HepG2 (cell line): ENCODE measurements at regions not wholly inside any gene's neighbourhood (a gene's known extent, or its start where the extent isn't known, plus 50 kb on each side); places are given as distances from the start of the nearest gene placed in this dataset.

Source experiments
- ATAC-seq: fragments of 200-7000 bp; cut with Tn5 transposase; 3 replicates; pipeline ENCODE4 v1.9.1; 2020; ENCODE audit warnings: mild to moderate bottlenecking, moderate library complexity
- BruUV-seq: library from RNA; stranded (reverse); fragments of 400-500 nt; replicated peaks from 2 replicates; lab custom pipeline; 2021; lab: Mats Ljungman, UMichigan
- CTCF ChIA-PET: fragments of 300-600 bp; formaldehyde crosslinking; extraction: SDS; loops from one replicate; lab custom pipeline; 2021; ENCODE audit warnings: low total read pairs, inconsistent platforms, low intra/inter-chr PET ratio; lab: Yijun Ruan, JAX
- POLR2A ChIA-PET: fragments of 350-600 bp; sonication (Branson Sonifier 250); formaldehyde crosslinking; loops from one replicate; lab custom pipeline; 2020; ENCODE audit warnings: antibody characterized with exemption, inconsistent platforms; lab: Yijun Ruan, JAX
- DNase-seq: peaks from one replicate; pipeline ENCODE4 v3.0.0-alpha.2; 2015; ENCODE audit warnings: low spot score
- FAIRE-seq: peaks from 3 replicates; lab custom pipeline; 2011; peaks lifted over from hg19 to GRCh38; lab: Jason Lieb, UNC
- H2AFZ ChIP-seq: one replicate; pipeline ENCODE4 v1.6.1; 2011; ENCODE audit warnings: low read length, inconsistent platforms
- H3K27ac ChIP-seq: fragments of 300-600 bp; 3 replicates; pipeline ENCODE4 v1.8.0; 2011; ENCODE audit warnings: mixed run types, mild to moderate bottlenecking, mixed read lengths, low read length, inconsistent platforms; ENCODE audit not compliant: insufficient read depth; ENCODE audit errors: extremely low read length
- H3K27me3 ChIP-seq, 2 experiments: fragments of 200-600 bp in 1 of 2; 2 replicates in 1 of 2; 3 replicates in 1 of 2; pipeline versions ENCODE4 v1.6.0 to v1.8.0; 2011; ENCODE audit warnings: low read length in 2 of 2, mild to moderate bottlenecking in 2 of 2, moderate library complexity in 2 of 2, inconsistent platforms in 1 of 2; ENCODE audit not compliant: insufficient read depth in 2 of 2, control insufficient read depth in 1 of 2
- H3K36me3 ChIP-seq, 2 experiments: fragments of 200-600 bp in 1 of 2; replicated peaks in 1 of 2; 2 replicates in 1 of 2; 3 replicates in 1 of 2; pipeline versions ENCODE4 v1.5.1 to v1.8.0; 2011; ENCODE audit warnings: low read length in 2 of 2, inconsistent platforms in 1 of 2; ENCODE audit not compliant: insufficient read depth in 2 of 2, control insufficient read depth in 1 of 2
- H3K4me1 ChIP-seq: 2 replicates; pipeline ENCODE4 v1.5.1; 2012; ENCODE audit warnings: low read length, inconsistent platforms; ENCODE audit not compliant: insufficient read depth
- H3K4me2 ChIP-seq: 2 replicates; pipeline ENCODE4 v1.6.0; 2011; ENCODE audit warnings: low read depth, low read length, inconsistent platforms
- H3K4me3 ChIP-seq, 3 experiments: fragments of 200-600 bp in 1 of 3; sonication (generic), shearing (Covaris generic) in 1 of 3; replicated peaks in 1 of 3; 2 replicates each; pipeline ENCODE4 v1.5.1; 2011 to 2016; ENCODE audit warnings: low read length in 3 of 3, inconsistent platforms in 2 of 3, low read depth in 2 of 3, mild to moderate bottlenecking in 2 of 3, control low read depth in 1 of 3, mixed read lengths in 1 of 3; ENCODE audit not compliant: insufficient read depth in 1 of 3
- H3K79me2 ChIP-seq: one replicate; pipeline ENCODE4 v1.6.1; 2011; ENCODE audit warnings: low read length, inconsistent platforms; ENCODE audit not compliant: insufficient read depth
- H3K9ac ChIP-seq: 2 replicates; pipeline ENCODE4 v1.6.0; 2011; ENCODE audit warnings: mild to moderate bottlenecking, low read depth, low read length, inconsistent platforms; ENCODE audit not compliant: insufficient read depth
- H3K9me3 ChIP-seq: 2 replicates; pipeline ENCODE4 v1.5.1; 2012; ENCODE audit warnings: mild to moderate bottlenecking, low read length
- H4K20me1 ChIP-seq: 2 replicates; pipeline ENCODE4 v1.6.0; 2011; ENCODE audit warnings: inconsistent platforms, mild to moderate bottlenecking, low read length, moderate library complexity; ENCODE audit not compliant: insufficient read depth
- KDM2A ChIP-seq: sonication (generic); formaldehyde crosslinking; IDR thresholded peaks from 2 replicates; pipeline ENCODE4 v1.4.0; 2020; ENCODE audit warnings: low read depth, missing genetic modification reagents, borderline replicate concordance
- MXI1 ChIP-seq: IDR thresholded peaks from 3 replicates; pipeline ENCODE4 v1.6.1; 2012; ENCODE audit warnings: low read depth, low read length, inconsistent platforms, borderline replicate concordance
- NAIF1 ChIP-seq: sonication (generic); formaldehyde crosslinking; IDR thresholded peaks from 2 replicates; pipeline ENCODE4 v1.5.0; 2020; ENCODE audit warnings: mild to moderate bottlenecking, missing genetic modification reagents, borderline replicate concordance
- NFYC ChIP-seq: IDR thresholded peaks from 2 replicates; pipeline ENCODE4 v1.6.1; 2016; ENCODE audit warnings: missing genetic modification reagents, missing compliant biosample characterization
- NR2F6 ChIP-seq, 2 experiments: IDR thresholded peaks; 2 replicates each; pipeline ENCODE4 v1.6.1; 2016; ENCODE audit warnings: antibody characterized with exemption in 1 of 2, mild to moderate bottlenecking in 1 of 2
- ONECUT2 ChIP-seq: sonication (generic); formaldehyde crosslinking; IDR thresholded peaks from 2 replicates; pipeline ENCODE4 v1.4.0; 2020; ENCODE audit warnings: missing genetic modification reagents
- POLR2A ChIP-seq, 2 experiments: IDR thresholded peaks; 2 replicates each; pipeline ENCODE4 v1.6.1; 2011; ENCODE audit warnings: low read depth in 2 of 2, low read length in 2 of 2, mild to moderate bottlenecking in 1 of 2, moderate library complexity in 1 of 2; ENCODE audit not compliant: insufficient read depth in 1 of 2
- PRMT3 ChIP-seq: sonication (generic); formaldehyde crosslinking; IDR thresholded peaks from 2 replicates; pipeline ENCODE4 v1.8.1; 2022; ENCODE audit warnings: low read depth, mild to moderate bottlenecking, moderate library complexity, missing genetic modification reagents, borderline replicate concordance
- ZFP36L1 ChIP-seq: sonication (generic); formaldehyde crosslinking; IDR thresholded peaks from 2 replicates; pipeline ENCODE4 v1.8.0; 2022; ENCODE audit warnings: mild to moderate bottlenecking, missing genetic modification reagents, moderate library complexity
- ZNF549 ChIP-seq: sonication (generic); formaldehyde crosslinking; IDR thresholded peaks from 2 replicates; pipeline ENCODE4 v1.5.0; 2020; ENCODE audit warnings: missing genetic modification reagents
- ZNF75D ChIP-seq: sonication (generic); formaldehyde crosslinking; IDR thresholded peaks from 2 replicates; pipeline ENCODE4 v1.8.1; 2023; ENCODE audit warnings: missing genetic modification reagents, mild to moderate bottlenecking, borderline replicate concordance
- WGBS: methylation state at CpG from one replicate; pipeline ENCODE4 v1.1.6; 2017; ENCODE audit warnings: low lambda C conversion rate; 5-methylcytosine and 5-hydroxymethylcytosine counted together
- in situ Hi-C: cut with HindIII; loops from 2 replicates; pipeline ENCODE4 v1.10.0; 2017; ENCODE audit warnings: low pct_unique_long_range_greater_than_20kb; ENCODE audit not compliant: extremely low pct_ligation_motif_present
- intact Hi-C: fragments of 100-400 bp; cut with micrococcal nuclease; formaldehyde crosslinking; loops from one replicate; pipeline ENCODE4 v1.10.0; 2022; ENCODE audit not compliant: unreplicated experiment
- TF ChIP-seq, protein P1 (sequence below): sonication (generic); formaldehyde crosslinking; IDR thresholded peaks from 2 replicates; pipeline ENCODE4 v1.4.0; 2020; ENCODE audit warnings: missing genetic modification reagents
- TF ChIP-seq, protein P2 (sequence below): sonication (generic); formaldehyde crosslinking; IDR thresholded peaks from 2 replicates; pipeline ENCODE4 v1.9.0; 2021; ENCODE audit warnings: missing genetic modification reagents, borderline replicate concordance

DNA sequence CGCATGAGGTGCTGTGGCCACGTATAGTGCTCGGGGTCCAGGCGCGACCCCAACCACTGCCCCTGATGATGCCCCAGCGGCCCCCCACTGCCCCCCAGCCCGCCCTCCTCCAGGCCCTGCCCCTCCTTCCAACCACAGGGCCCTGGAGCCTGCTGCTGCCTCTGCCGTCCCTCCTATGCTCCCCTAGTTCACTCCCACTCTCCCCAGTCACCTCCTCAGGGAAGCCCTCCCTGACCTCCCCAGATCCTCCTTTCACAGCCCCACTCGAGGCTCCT lies 93.8 kb downstream of the UNCX start:
- Histone ChIP-seq H3K27ac (no peak overlapping the region), H3K36me3 (no peaks in the 10 kb centered on the region), H3K4me1 (no peaks in the 10 kb centered on the region), H3K79me2 (no peaks in the 10 kb centered on the region), H3K4me2 (no peak overlapping the region), H3K27me3 (peaks cover 19 to 58% of the 10 kb centered on the region in 2 experiments; a peak in 3 of 5 replicates), H2AFZ (no peak overlapping the region), H3K9ac (no peak overlapping the region), H3K9me3 (no peaks in the 10 kb centered on the region), H3K4me3 (no peak overlapping the region), H4K20me1 (no peaks in the 10 kb centered on the region)
- 34% methylated on average over 8 of the region's 9 CpGs for WGBS
- TF ChIP-seq, protein P1, sequence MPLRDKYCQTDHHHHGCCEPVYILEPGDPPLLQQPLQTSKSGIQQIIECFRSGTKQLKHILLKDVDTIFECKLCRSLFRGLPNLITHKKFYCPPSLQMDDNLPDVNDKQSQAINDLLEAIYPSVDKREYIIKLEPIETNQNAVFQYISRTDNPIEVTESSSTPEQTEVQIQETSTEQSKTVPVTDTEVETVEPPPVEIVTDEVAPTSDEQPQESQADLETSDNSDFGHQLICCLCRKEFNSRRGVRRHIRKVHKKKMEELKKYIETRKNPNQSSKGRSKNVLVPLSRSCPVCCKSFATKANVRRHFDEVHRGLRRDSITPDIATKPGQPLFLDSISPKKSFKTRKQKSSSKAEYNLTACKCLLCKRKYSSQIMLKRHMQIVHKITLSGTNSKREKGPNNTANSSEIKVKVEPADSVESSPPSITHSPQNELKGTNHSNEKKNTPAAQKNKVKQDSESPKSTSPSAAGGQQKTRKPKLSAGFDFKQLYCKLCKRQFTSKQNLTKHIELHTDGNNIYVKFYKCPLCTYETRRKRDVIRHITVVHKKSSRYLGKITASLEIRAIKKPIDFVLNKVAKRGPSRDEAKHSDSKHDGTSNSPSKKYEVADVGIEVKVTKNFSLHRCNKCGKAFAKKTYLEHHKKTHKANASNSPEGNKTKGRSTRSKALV = no peak
- no peak for TF ChIP-seq NAIF1
- TF ChIP-seq ZFP36L1 (CRISPR knock-in tag) = no peak
- no peak for TF ChIP-seq KDM2A (CRISPR knock-in tag)
- no peak for TF ChIP-seq NFYC (CRISPR knock-in tag)
- no peak for TF ChIP-seq MXI1
- no peak for TF ChIP-seq ONECUT2
- no peak for TF ChIP-seq POLR2A (IDR thresholded peaks at IDR 0.05; ENCODE audit: insufficient read depth in 1 of 2, low read depth in 2 of 2, low read length in 2 of 2)
- TF ChIP-seq ZNF549 = no peak
- TF ChIP-seq, protein P2, sequence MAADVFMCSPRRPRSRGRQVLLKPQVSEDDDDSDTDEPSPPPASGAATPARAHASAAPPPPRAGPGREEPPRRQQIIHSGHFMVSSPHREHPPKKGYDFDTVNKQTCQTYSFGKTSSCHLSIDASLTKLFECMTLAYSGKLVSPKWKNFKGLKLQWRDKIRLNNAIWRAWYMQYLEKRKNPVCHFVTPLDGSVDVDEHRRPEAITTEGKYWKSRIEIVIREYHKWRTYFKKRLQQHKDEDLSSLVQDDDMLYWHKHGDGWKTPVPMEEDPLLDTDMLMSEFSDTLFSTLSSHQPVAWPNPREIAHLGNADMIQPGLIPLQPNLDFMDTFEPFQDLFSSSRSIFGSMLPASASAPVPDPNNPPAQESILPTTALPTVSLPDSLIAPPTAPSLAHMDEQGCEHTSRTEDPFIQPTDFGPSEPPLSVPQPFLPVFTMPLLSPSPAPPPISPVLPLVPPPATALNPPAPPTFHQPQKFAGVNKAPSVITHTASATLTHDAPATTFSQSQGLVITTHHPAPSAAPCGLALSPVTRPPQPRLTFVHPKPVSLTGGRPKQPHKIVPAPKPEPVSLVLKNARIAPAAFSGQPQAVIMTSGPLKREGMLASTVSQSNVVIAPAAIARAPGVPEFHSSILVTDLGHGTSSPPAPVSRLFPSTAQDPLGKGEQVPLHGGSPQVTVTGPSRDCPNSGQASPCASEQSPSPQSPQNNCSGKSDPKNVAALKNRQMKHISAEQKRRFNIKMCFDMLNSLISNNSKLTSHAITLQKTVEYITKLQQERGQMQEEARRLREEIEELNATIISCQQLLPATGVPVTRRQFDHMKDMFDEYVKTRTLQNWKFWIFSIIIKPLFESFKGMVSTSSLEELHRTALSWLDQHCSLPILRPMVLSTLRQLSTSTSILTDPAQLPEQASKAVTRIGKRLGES (CRISPR knock-in tag) = no peak
- no peak for TF ChIP-seq ZNF75D (CRISPR knock-in tag)
- TF ChIP-seq NR2F6 (IDR thresholded peaks at IDR 0.05) = no peak
- no peak for TF ChIP-seq NR2F6 (CRISPR knock-in tag; IDR thresholded peaks at IDR 0.05)
- no peak for TF ChIP-seq PRMT3 (CRISPR knock-in tag)
- CTCF ChIA-PET = no interaction called here
- no TSS peak for BruUV-seq
- POLR2A ChIA-PET = no interaction called here
- in situ Hi-C loops = no loop called here
- DNase-seq = no peak
- FAIRE-seq = no peak
- ATAC-seq = no peak
- intact Hi-C loops = no loop called here
